Lower lobe of right lung (tissue), 2 donors: ENCODE measurements at regions not wholly inside any gene's neighbourhood (a gene's known extent, or its start where the extent isn't known, plus 50 kb on each side); places are given as distances from the start of the nearest gene placed in this dataset.

Experiments used
- ATAC-seq, 2 donors: fragments of 200-7000 bp; cut with Tn5 transposase; one replicate each; pipeline ENCODE4 v1.9.1; 2020 to 2022; ENCODE audit warnings: mild to moderate bottlenecking in 2 of 2, moderate library complexity in 2 of 2
- DNase-seq: peaks from one replicate; pipeline ENCODE4 v3.0.0-alpha.2; 2020
- H3K27ac ChIP-seq: fragments of 200-600 bp; one replicate; pipeline ENCODE4 v1.8.0; 2022
- H3K27me3 ChIP-seq: fragments of 200-600 bp; one replicate; pipeline ENCODE4 v1.8.0; 2022; ENCODE audit warnings: low read depth
- H3K36me3 ChIP-seq: fragments of 200-600 bp; one replicate; pipeline ENCODE4 v1.8.0; 2022; ENCODE audit warnings: mild to moderate bottlenecking
- H3K4me1 ChIP-seq: fragments of 200-600 bp; one replicate; pipeline ENCODE4 v1.8.0; 2022
- H3K4me3 ChIP-seq: fragments of 200-600 bp; one replicate; pipeline ENCODE4 v1.8.0; 2022; ENCODE audit warnings: mild to moderate bottlenecking
- H3K9me3 ChIP-seq: fragments of 200-600 bp; one replicate; pipeline ENCODE4 v1.8.0; 2022
- CTCF ChIP-seq: fragments of 200-600 bp; IDR thresholded peaks from one replicate; pipeline ENCODE4 v1.8.0; 2022; ENCODE audit warnings: antibody characterized with exemption, mild to moderate bottlenecking
- intact Hi-C: fragments of 100-400 bp; cut with DNase I; formaldehyde crosslinking; loops from one replicate; pipeline ENCODE4 v1.11.0; 2022
- donor health status: DM: no; HTN: yes; CAD: no; lungs with severe emphysema.

GRCh38 chr22:26893173-26894110, 236.1 kb downstream of the MIAT start:
- H3K9me3 ChIP-seq, result no peaks in the 10 kb centered on the region
- H3K4me1 ChIP-seq, result peaks cover 8% of the 10 kb centered on the region
- DNase-seq (no peak), ATAC-seq (no peak)
- no peak for TF ChIP-seq CTCF
- intact Hi-C loops, result no loop called here
- no peaks in the 10 kb centered on the region for H3K27me3 ChIP-seq
- H3K27ac ChIP-seq, result no peak overlapping the region
- no peak overlapping the region for H3K4me3 ChIP-seq
- H3K36me3 ChIP-seq, result no peaks in the 10 kb centered on the region

- ATAC-seq, result no peak
- Histone ChIP-seq H3K4me3 (no peak overlapping the region), H3K27ac (no peak overlapping the region), H3K36me3 (no peaks in the 10 kb centered on the region), H3K4me1 (peaks cover 8% of the 10 kb centered on the region), H3K9me3 (no peaks in the 10 kb centered on the region), H3K27me3 (peaks cover 2% of the 10 kb centered on the region)
- TF ChIP-seq CTCF, result no peak
- no peak for DNase-seq
- intact Hi-C loops, result no loop called here
Observed at GRCh38 chr22:26894362-26894761, 237.0 kb downstream of the MIAT start.

GRCh38 chr22:26894766-26895485, 237.5 kb downstream of the MIAT start:
- H3K27ac ChIP-seq, result no peak overlapping the region
- H3K9me3 ChIP-seq, result no peaks in the 10 kb centered on the region
- H3K36me3 ChIP-seq, result no peaks in the 10 kb centered on the region
- peaks cover 8% of the 10 kb centered on the region for H3K4me1 ChIP-seq
- H3K27me3 ChIP-seq, result peaks cover 7% of the 10 kb centered on the region
- no peak for DNase-seq
- intact Hi-C loops, result no loop called here
- H3K4me3 ChIP-seq, result no peak overlapping the region
- peak; percentile 52 to 80 for ATAC-seq
- no peak for TF ChIP-seq CTCF

- ATAC-seq (no peak), DNase-seq (no peak)
- intact Hi-C loops, result no loop called here
- TF ChIP-seq CTCF, result no peak
- no peaks in the 10 kb centered on the region for H3K36me3 ChIP-seq
- no peak overlapping the region for H3K27ac ChIP-seq
- no peaks in the 10 kb centered on the region for H3K9me3 ChIP-seq
- H3K4me3 ChIP-seq, result no peak overlapping the region
- H3K4me1 ChIP-seq, result peaks cover 8% of the 10 kb centered on the region
- H3K27me3 ChIP-seq, result peaks cover 23% of the 10 kb centered on the region
Observed at GRCh38 chr22:26897384-26897783, 240.0 kb downstream of the MIAT start.

- TF ChIP-seq CTCF, result no peak
- Histone ChIP-seq H3K4me1 (peaks cover 2% of the 10 kb centered on the region), H3K36me3 (no peaks in the 10 kb centered on the region), H3K27me3 (peaks cover 23% of the 10 kb centered on the region), H3K9me3 (no peaks in the 10 kb centered on the region), H3K4me3 (no peak overlapping the region), H3K27ac (no peak overlapping the region)
- intact Hi-C loops, result no loop called here
- ATAC-seq (no peak), DNase-seq (no peak)
Observed at GRCh38 chr22:26898946-26899605, 241.7 kb downstream of the MIAT start.
